Calu3 (cell line): ENCODE measurements at regions not wholly inside any gene's neighbourhood (a gene's known extent, or its start where the extent isn't known, plus 50 kb on each side); places are given as distances from the start of the nearest gene placed in this dataset.

ENCODE experiments used
- BruUV-seq: library from RNA; stranded (reverse); fragments of 400-500 nt; replicated peaks from 2 replicates; lab custom pipeline; 2021; lab: Mats Ljungman, UMichigan
- CTCF ChIA-PET: fragments of 300-600 bp; sonication (Branson Sonifier 250); formaldehyde crosslinking; loops from one replicate; lab custom pipeline; 2022; ENCODE audit warnings: antibody characterized with exemption; lab: Charles Lee
- DNase-seq: peaks from one replicate; pipeline ENCODE4 v3.0.0; 2022
- H3K27ac Mint-ChIP-seq: one replicate; pipeline ENCODE4 v1.8.0; 2022; ENCODE audit warnings: mixed read lengths; ENCODE audit not compliant: unreplicated experiment
- H3K27me3 Mint-ChIP-seq: one replicate; pipeline ENCODE4 v1.8.0; 2022; ENCODE audit warnings: mixed read lengths; ENCODE audit not compliant: unreplicated experiment
- H3K36me3 Mint-ChIP-seq: one replicate; pipeline ENCODE4 v1.8.0; 2022; ENCODE audit warnings: mild to moderate bottlenecking, moderate library complexity, mixed read lengths; ENCODE audit not compliant: insufficient read depth, unreplicated experiment
- H3K4me1 Mint-ChIP-seq: one replicate; pipeline ENCODE4 v1.8.0; 2022; ENCODE audit warnings: mild to moderate bottlenecking, low read depth, mixed read lengths; ENCODE audit not compliant: unreplicated experiment
- H3K4me3 Mint-ChIP-seq: one replicate; pipeline ENCODE4 v1.8.0; 2022; ENCODE audit warnings: mild to moderate bottlenecking, low read depth, moderate library complexity, mixed read lengths; ENCODE audit not compliant: unreplicated experiment
- H3K9me3 Mint-ChIP-seq: one replicate; pipeline ENCODE4 v1.8.0; 2022; ENCODE audit warnings: low read depth, mixed read lengths; ENCODE audit not compliant: unreplicated experiment
- CTCF ChIP-seq: fragments of 200-600 bp; IDR thresholded peaks from one replicate; pipeline ENCODE4 v1.8.0; 2022; ENCODE audit warnings: antibody characterized with exemption; ENCODE audit not compliant: unreplicated experiment
- intact Hi-C: fragments of 100-400 bp; cut with micrococcal nuclease; formaldehyde crosslinking; loops from one replicate; pipeline ENCODE4 v1.10.0; 2022; ENCODE audit not compliant: unreplicated experiment

DNA sequence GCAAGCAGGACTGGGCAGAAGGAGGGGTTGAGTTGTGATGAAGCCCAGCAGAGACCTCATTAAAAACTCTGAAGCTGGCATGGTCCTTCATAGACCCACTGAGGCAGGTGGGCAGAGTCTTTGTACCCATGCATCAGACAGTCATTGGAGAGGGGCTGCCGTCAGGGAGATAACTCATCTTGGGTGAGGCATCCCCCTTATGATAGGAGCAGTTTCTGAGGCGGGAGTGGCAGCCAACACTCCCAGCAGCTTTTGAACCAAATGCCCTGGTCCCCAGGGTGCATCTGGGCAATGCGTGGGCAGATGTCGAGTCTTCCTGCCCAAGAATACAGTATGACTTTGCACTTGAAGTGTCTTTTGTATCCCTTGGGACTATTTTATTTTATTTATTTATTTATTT lies 68.1 kb downstream of the HTR5A start:
- Mint-ChIP-seq H3K4me1 (no peaks in the 10 kb centered on the region), H3K9me3 (peaks cover 5% of the 10 kb centered on the region), H3K36me3 (no peaks in the 10 kb centered on the region), H3K4me3 (no peak overlapping the region), H3K27me3 (peaks cover 42% of the 10 kb centered on the region), H3K27ac (no peak overlapping the region)
- intact Hi-C loops, result no loop called here
- CTCF ChIA-PET, result no interaction called here
- TF ChIP-seq CTCF, result no peak
- no TSS peak for BruUV-seq
- DNase-seq, result no peak

DNA sequence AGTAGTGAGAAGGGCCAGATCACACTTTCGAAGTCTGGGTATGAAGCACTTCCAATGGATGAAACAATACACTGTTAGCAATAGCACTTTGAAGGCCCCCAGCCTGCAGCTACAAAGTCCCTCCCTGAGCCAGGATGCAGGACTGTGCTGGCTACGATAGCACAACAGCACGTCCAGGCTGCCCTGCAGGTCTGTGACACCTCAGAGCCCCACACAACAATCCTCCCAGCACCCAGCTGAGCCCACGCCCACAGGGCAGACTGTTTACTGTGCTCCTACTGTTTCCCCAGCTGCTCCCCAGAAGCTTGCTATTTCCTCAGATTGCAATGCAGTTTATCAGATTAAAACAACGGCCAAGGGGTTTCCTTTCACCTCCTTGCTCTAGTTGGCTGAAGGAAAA lies 71.4 kb downstream of the HTR5A start:
- CTCF ChIA-PET, result no interaction called here
- intact Hi-C loops, result no loop called here
- Mint-ChIP-seq H3K4me3 (no peak overlapping the region), H3K9me3 (peaks cover 5% of the 10 kb centered on the region), H3K36me3 (no peaks in the 10 kb centered on the region), H3K27me3 (peaks cover 60% of the 10 kb centered on the region), H3K4me1 (no peaks in the 10 kb centered on the region), H3K27ac (no peak overlapping the region)
- no TSS peak for BruUV-seq
- no peak for TF ChIP-seq CTCF
- DNase-seq, result no peak

GRCh38 chr7:155143381-155143780 lies 73.3 kb downstream of the HTR5A start:
- Mint-ChIP-seq H3K4me3 (no peak overlapping the region), H3K9me3 (peaks cover 5% of the 10 kb centered on the region), H3K36me3 (no peaks in the 10 kb centered on the region), H3K27ac (no peak overlapping the region), H3K27me3 (peaks cover 60% of the 10 kb centered on the region), H3K4me1 (no peaks in the 10 kb centered on the region)
- DNase-seq, result no peak
- no TSS peak for BruUV-seq
- CTCF ChIA-PET, result no interaction called here
- TF ChIP-seq CTCF, result no peak
- intact Hi-C loops, result no loop called here

- BruUV-seq, result no TSS peak
- CTCF ChIA-PET, result no interaction called here
Observed at GRCh38 chr7:155144371-155144770, 74.2 kb downstream of the HTR5A start.

More at GRCh38 chr7:155144371-155144770, 74.2 kb downstream of the HTR5A start:
- DNase-seq, result no peak
- no peaks in the 10 kb centered on the region for H3K4me1 Mint-ChIP-seq
- H3K27ac Mint-ChIP-seq, result no peak overlapping the region
- H3K9me3 Mint-ChIP-seq, result peaks cover 5% of the 10 kb centered on the region
- H3K36me3 Mint-ChIP-seq, result no peaks in the 10 kb centered on the region
- H3K4me3 Mint-ChIP-seq, result no peak overlapping the region
- intact Hi-C loops, result no loop called here
- TF ChIP-seq CTCF, result no peak
- peaks cover 55% of the 10 kb centered on the region for H3K27me3 Mint-ChIP-seq
